ENCODE measurements at regions not wholly inside any gene's neighbourhood (a gene's known extent, or its start where the extent isn't known, plus 50 kb on each side); places are given as distances from the start of the nearest gene placed in this dataset.

DNA sequence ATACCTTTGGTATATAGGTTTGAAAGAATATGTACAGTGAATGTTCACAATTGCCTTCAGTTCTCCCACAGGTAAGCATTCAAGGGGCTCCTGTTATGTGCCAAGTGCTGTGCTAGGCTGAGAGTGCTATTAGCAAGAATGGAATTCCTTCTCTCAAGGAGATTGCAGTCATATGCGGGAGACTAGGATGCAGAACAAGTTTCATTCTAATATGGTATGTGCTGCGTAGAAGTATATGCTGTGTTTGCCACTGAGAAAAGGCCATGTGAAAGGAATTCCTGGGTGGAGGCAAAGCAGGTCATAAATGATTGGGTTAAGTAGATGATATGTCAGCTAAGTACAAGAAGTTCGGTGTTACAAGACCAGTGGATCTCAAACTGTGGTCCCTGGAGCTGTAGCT, 303.0 kb downstream of the GPATCH2 start:
- DNase-seq = no peak
- ATAC-seq (ENCODE audit: poor library complexity) = no peak
- intact Hi-C loops (cut with DNase I) = no loop called here

- ATAC-seq (ENCODE audit: poor library complexity) (no peak), DNase-seq (no peak)
- intact Hi-C loops (cut with DNase I) = no loop called here
These were observed 308.1 kb downstream of the GPATCH2 start for GRCh38 chr1:217322834-217323233.

DNA sequence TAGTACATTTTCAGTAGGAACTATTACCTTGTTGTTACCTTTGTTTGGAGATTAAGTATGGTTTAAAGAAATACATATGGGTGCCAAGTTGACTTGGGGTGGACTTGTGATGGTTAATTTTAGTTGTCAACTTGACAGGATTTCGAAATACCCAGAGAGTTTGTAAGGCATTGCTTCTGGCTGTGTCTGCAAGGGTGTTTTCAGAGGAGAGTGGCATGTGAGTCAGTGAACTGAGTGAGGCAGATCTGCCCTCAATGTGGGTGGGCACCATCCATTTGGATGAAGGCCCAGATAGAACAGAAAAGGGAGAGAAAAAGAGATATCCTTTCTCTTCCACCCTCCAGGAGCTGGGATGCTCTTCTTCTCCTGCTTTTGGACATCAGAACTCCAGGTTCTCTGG, 315.5 kb downstream of the GPATCH2 start:
- DNase-seq (no peak), ATAC-seq (ENCODE audit: poor library complexity) (no peak)
- intact Hi-C loops (cut with DNase I) = no loop called here

DNA sequence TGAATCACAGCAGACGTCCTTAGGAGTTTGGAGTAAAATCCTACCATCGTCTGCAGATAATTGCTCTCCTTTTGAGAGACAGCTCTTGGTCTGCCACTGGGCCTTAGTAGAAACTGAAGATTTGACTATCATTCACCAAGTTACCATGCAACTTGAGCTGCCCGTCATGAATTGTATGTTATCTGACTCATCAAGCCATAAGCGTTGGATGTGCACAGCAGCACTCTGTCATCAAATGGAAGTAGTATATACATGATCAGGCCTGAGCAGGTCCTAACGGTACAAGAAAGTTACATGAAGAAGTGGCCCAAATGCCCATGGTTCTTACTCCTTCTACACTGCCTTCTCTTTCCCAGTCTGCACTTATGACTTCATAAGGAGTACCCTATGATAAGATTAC, 317.8 kb downstream of the GPATCH2 start:
- DNase-seq = no peak
- intact Hi-C loops (cut with DNase I) = no loop called here
- ATAC-seq (ENCODE audit: poor library complexity) = no peak

DNA sequence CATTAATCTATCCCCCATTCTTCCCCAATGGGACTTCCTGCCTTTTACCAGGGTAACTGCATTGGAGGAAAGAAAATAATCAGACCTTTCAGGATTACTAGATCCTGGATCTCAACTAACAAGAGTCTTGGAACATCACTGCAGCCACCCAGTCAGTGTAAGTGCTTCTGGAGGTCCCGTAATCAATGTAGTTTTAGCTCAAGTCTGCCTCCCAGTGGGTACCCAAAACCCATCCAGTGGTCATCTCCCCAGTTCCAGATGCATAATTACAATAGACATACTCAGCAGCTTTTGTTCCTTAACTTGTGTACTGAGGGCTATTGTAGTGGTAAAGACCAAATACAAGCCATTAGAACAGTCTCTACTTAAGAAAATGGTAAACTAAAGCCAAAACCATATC, 319.1 kb downstream of the GPATCH2 start:
- intact Hi-C loops (cut with DNase I) = no loop called here
- no peak for ATAC-seq (ENCODE audit: poor library complexity)

GRCh38 chr1:217311269-217311668, 319.6 kb downstream of the GPATCH2 start:
- no peak for ATAC-seq (ENCODE audit: poor library complexity)
- intact Hi-C loops (cut with DNase I) = no loop called here

More for the DNA sequence above, 319.1 kb downstream of the GPATCH2 start:
- DNase-seq = no peak

GRCh38 chr1:217281332-217281731, 349.6 kb downstream of the GPATCH2 start:
- intact Hi-C loops (cut with DNase I) = no loop called here
- ATAC-seq (ENCODE audit: poor library complexity) = no peak

More at GRCh38 chr1:217311269-217311668, 319.6 kb downstream of the GPATCH2 start:
- no peak for DNase-seq

DNA sequence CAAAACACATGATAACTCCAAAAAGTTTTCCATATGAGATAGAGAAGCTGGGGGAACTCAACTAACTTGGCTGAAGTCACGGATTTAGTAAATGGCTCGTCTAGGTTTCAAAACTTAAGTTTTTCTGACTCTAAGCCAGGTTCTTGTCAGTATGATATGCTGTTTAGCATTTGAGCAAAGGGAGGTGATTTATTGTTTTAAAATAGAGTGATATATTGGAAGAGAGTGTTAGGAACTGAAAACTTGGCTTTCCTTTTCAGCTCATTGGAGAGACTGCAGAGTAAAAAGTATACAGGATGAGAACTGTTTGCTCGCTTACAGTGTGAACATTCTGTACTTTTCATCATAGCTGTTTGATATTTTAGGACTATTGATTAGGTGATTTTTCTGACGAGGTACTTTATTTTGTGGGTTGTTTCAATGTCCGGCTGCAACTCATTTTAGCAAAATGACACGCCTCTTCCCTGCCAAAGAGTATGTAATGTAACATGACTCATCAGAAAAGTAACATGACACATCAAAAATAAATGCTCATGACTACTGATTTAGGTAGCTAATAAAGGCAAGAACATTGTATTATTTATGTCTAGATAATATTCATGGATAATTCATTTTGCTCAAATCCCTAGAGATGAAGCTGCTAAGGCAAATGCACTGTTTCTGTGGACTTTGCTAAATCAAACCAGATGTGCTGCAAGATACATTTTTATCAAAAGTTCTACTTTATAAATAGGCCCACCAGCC, 355.1 kb downstream of the GPATCH2 start:
- DNase-seq = no peak
- ATAC-seq (ENCODE audit: poor library complexity) = no peak
- intact Hi-C loops (cut with DNase I) = no loop called here

More at GRCh38 chr1:217281332-217281731, 349.6 kb downstream of the GPATCH2 start:
- DNase-seq = no peak

- DNase-seq (no peak), ATAC-seq (ENCODE audit: poor library complexity) (no peak)
- intact Hi-C loops (cut with DNase I) = no loop called here
These were observed 355.8 kb downstream of the GPATCH2 start for GRCh38 chr1:217274927-217275654.

DNA sequence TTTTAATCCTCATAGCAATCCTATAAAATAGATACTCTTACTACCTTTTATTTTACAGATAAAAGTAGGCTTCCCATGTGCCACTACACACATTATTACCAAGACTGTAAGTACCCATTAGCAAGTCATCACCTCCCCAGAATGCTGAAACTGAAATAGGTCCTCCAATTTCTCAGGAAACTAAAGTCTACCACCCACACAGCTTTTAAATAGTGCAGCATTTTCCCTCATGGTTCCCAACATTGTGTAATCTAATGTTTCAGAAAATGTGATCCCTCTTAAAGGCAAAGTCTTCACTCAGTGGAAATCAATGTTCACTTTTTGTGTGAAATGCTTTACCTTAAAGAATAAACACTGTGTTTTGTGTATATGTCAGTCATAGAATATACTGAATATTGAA, 356.5 kb downstream of the GPATCH2 start:
- no peak for ATAC-seq (ENCODE audit: poor library complexity)
- no peak for DNase-seq
- intact Hi-C loops (cut with DNase I) = no loop called here

DNA sequence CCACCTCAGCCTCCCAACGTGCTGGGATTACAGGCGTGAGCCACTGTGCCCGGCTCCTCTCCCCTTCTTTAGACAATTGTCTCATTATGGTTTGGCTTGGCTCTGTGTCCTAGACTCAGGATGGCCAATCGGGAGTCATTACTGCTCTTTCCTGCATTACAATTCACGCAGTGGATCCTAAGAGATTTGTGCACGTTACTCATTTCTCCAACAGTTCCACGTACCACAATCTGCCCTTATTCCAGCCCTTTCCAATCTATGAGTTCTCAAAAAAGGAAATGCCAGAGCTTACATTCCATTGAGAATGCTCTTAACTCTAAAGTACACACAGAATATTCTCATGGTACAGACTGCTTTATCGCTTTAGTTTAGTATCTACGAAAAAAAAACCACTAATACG, 357.0 kb downstream of the GPATCH2 start:
- ATAC-seq (ENCODE audit: poor library complexity) = no peak
- no peak for DNase-seq
- intact Hi-C loops (cut with DNase I) = no loop called here

- ATAC-seq (ENCODE audit: poor library complexity) (no peak), DNase-seq (no peak)
- intact Hi-C loops (cut with DNase I) = no loop called here
These were observed 358.5 kb downstream of the GPATCH2 start for GRCh38 chr1:217272385-217272784.

- no peak for ATAC-seq (ENCODE audit: poor library complexity)
- intact Hi-C loops (cut with DNase I) = no loop called here
- no peak for DNase-seq
These were observed 360.8 kb downstream of the GPATCH2 start for GRCh38 chr1:217270101-217270500.

- ATAC-seq (ENCODE audit: poor library complexity) (no peak), DNase-seq (no peak)
- intact Hi-C loops (cut with DNase I) = no loop called here
These were observed 362.8 kb downstream of the GPATCH2 start for GRCh38 chr1:217268058-217268457.

GRCh38 chr1:217261636-217262035, 369.3 kb downstream of the GPATCH2 start:
- intact Hi-C loops (cut with DNase I) = no loop called here
- ATAC-seq (ENCODE audit: poor library complexity) (no peak), DNase-seq (no peak)

DNA sequence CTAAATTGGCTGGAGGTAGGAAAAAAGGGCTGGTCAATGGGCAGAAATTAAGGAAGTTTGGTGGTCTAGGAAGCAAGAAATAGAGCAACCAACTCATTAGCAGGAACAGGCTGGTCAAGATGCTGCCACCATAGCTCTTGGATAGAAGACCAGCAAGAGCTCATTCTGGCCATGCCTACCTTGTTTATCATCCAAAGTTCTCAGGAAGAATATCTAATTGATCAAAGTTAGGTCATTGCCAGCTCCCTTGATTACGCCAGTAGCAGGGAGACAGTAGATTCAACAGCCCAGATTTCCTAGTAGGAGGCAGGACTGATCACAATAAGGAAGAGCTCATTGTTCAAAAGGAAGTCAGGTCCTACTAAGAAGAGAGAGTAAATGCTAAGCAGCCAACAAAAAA, 370.2 kb downstream of the GPATCH2 start:
- ATAC-seq (ENCODE audit: poor library complexity) (no peak), DNase-seq (no peak)
- intact Hi-C loops (cut with DNase I) = no loop called here

DNA sequence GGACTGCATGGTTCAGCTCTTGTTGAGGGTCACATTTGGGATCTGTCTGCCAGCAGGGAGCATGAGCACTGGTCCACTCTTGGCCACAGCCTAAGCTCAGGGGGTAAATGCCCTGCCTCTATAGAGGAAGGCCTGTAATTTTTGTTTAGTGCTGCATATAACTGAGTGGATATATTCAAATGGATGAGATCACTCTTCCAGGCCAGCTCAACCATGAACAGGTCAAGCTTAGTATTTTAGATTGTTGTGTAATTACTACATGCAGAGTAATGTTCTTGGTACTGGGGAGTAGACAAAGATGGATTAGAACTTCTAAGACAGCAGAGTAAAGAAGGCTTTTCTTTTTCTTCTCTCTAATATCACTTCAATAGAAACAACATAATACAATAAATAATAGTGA, 376.9 kb downstream of the GPATCH2 start:
- intact Hi-C loops (cut with DNase I) = no loop called here
- no peak for ATAC-seq (ENCODE audit: poor library complexity)

DNA sequence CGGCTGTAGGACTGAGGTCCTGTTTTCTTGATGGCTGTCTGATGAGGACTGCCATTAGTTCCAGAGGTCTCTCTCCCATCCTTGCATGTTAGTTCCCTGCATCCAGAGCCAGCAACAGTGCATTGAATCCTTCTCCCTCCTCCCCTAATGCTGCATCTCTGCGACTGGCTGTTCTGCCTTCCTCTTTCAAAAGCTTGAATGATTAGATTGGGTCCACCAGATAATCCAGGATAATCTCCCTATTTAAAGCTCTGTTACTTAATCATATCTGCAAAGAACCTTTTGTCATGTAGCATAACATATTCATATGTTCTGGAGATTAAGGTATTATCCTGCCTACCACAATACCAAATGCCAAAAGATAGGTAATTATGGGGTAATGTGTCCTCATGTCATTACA, 377.5 kb downstream of the GPATCH2 start:
- ATAC-seq (ENCODE audit: poor library complexity) = no peak

More for the DNA sequence above, 376.9 kb downstream of the GPATCH2 start:
- DNase-seq = no peak

GRCh38 chr1:217251121-217251520, 379.8 kb downstream of the GPATCH2 start:
- ATAC-seq (ENCODE audit: poor library complexity) = no peak

More for the DNA sequence above, 377.5 kb downstream of the GPATCH2 start:
- DNase-seq = no peak
- intact Hi-C loops (cut with DNase I) = no loop called here

DNA sequence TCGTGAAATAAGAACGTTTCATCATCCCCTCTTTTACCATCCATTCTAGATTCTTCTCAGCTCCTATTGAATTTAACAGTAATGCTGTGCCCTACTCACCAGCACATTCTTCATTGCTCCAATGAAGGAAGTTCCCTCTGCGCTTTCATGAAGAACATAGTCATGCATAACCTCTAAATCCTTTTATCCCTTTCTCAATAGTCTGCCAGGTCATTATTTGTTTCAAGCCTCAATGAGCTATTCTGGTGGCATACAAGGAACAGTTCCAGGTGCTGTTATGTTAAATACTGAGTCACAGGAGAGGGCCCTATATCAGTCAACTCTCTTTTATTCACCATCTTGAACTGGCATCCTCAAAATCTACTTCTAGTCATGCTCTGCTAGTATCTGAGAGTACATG, 381.0 kb downstream of the GPATCH2 start:
- DNase-seq (no peak), ATAC-seq (ENCODE audit: poor library complexity) (no peak)
- intact Hi-C loops (cut with DNase I) = no loop called here

More at GRCh38 chr1:217251121-217251520, 379.8 kb downstream of the GPATCH2 start:
- intact Hi-C loops (cut with DNase I) = no loop called here
- DNase-seq = no peak
